GM18505 (cell line): ENCODE measurements at regions not wholly inside any gene's neighbourhood (a gene's known extent, or its start where the extent isn't known, plus 50 kb on each side); places are given as distances from the start of the nearest gene placed in this dataset.
"Not testable (repeated sequence)": the region's sequence is repeated elsewhere in the genome, so short reads cannot be mapped to it uniquely, and the experiment has no call there.

Source experiments
- ATAC-seq: cut with Tn5 transposase; IDR thresholded peaks from one replicate; pipeline ENCODE4 v1.9.1; 2021; ENCODE audit not compliant: unreplicated experiment
- POLR2A ChIP-seq: IDR thresholded peaks from 4 replicates; pipeline ENCODE4 v1.6.1; 2011; ENCODE audit warnings: borderline replicate concordance; ENCODE audit not compliant: insufficient read depth, insufficient read length; ENCODE audit errors: extremely low read depth

- ATAC-seq = no peak
- no peak for TF ChIP-seq POLR2A
These were observed 147.9 kb upstream of the DPH6 start for GRCh38 chr15:35693886-35694285.

GRCh38 chr15:35695003-35695402 lies 149.0 kb upstream of the DPH6 start:
- no peak for ATAC-seq
- TF ChIP-seq POLR2A = no peak

DNA sequence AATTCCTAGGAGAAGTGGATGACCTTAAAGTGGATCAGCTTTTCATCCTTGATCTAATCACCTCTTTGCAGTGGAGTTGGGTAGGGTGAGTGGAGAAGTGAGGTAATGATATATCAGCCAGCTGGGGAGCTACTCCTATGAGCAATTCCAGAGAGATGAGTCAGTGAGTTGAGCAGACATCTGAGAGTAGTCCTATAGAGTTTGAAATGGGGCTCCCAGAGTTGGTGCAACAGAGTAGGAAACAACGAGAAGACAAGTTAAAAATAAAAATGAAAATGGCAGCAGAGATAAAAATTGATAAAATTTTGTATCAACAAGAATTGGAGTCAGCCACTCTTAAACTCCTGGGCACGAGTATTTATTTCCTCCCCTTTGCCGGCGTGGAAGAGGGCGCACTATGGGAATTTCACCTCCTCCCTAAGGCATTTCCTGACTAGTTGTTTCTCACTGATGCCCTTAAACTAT lies 150.8 kb upstream of the DPH6 start:
- ATAC-seq = no peak

GRCh38 chr15:35697549-35698299 lies 151.8 kb upstream of the DPH6 start:
- no peak for TF ChIP-seq POLR2A
- no peak for ATAC-seq

More for the DNA sequence above, 150.8 kb upstream of the DPH6 start:
- TF ChIP-seq POLR2A = no peak

- no peak for TF ChIP-seq POLR2A
- ATAC-seq = no peak
These were observed 152.4 kb upstream of the DPH6 start for GRCh38 chr15:35698331-35698730.

- no peak for TF ChIP-seq POLR2A
- ATAC-seq = no peak
These were observed 153.1 kb upstream of the DPH6 start for GRCh38 chr15:35698966-35699575.

DNA sequence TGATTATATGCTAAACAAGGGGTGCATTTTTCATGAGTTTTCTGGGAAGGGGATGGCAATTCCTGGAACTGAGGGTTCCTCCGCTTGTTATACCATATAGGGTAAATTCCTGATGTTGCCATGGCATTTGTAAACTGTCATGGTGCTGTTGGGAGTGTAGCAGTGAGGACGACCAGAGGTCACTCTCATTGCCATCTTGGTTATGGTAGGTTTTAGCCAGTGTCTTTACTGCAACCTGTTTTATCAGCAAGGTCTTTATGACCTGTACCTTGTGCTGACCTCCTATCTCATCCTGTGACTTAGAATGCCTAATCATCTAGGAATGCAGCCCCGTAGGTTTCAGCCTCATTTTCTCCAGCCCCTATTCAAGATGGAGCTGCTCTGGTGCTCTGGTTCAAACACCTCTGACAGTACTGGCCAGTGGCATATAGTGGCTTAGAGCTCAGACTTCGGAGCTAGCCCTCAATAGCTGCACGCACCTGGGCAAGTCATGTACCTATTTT lies 154.2 kb upstream of the DPH6 start:
- not testable (repeated sequence) for ATAC-seq

DNA sequence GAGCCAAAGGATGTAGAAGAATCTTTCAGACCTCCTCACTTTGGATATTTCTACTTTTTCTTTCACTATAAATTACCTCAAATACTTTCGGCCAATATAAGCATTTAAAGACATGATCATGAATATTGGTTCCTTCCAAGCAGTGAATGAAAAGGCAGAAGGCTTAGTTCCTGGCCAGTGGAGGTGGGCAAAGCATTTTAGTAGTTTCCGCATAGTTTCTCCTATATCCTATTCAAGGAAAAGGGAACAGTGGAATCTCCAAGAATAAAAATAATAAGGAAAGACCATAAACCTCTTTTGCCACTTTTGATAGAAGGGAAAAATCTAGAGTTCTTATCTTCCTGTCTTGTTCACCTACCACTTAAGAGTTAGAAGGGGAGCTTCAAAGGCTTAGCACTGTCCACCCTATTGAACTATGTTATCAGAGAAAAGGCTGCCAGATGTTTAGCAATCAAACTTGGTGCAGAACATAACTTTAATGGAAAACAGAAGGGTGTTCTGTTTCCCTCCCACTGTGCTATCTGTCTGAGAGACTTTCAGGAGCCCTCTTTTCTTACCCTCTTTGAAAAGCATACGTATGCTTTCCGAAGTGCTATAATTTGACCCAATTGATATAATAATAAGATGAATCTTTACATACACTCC lies 155.6 kb upstream of the DPH6 start:
- no peak for TF ChIP-seq POLR2A
- ATAC-seq = no peak

- TF ChIP-seq POLR2A = no peak
- ATAC-seq = no peak
These were observed 157.1 kb upstream of the DPH6 start for GRCh38 chr15:35702946-35703495.

- no peak for TF ChIP-seq POLR2A
- no peak for ATAC-seq
These were observed 159.3 kb upstream of the DPH6 start for GRCh38 chr15:35705030-35705883.

DNA sequence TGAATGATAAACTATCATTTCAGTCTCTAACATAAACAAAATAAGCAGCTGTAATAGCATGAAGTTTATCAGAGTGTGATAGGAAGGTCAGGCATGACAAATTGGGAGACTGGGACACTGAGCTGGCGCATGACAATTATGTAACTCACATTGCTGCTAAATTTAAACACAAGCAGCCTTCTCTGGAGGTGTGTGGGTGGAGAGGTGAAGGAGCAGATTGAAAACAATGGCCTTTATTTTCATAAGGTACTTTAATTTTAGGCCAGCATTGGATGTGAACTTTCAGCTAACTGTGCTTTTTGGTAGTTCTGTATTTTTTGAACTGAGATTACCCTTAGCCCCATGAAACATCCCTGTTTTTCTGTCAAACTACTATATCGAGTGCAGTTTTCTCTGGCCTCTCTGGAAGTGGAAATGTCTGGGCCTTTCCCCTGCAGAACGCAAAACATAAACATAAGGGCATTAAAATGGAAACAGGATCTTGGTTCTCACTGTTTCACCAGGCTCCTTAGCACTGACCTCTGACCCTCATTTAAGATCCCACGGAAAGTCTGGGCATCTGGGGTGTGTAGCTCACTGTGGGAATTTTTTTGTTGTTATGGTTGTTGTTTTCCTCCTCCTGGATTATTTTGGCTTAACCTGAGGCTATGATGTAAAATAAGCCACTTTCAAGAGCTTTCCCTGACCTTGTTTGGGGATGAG lies 160.1 kb upstream of the DPH6 start:
- TF ChIP-seq POLR2A = no peak
- ATAC-seq = no peak

- no peak for ATAC-seq
- no peak for TF ChIP-seq POLR2A
These were observed 167.0 kb upstream of the DPH6 start for GRCh38 chr15:35712956-35713355.

- no peak for TF ChIP-seq POLR2A
- ATAC-seq = no peak
These were observed 167.8 kb upstream of the DPH6 start for GRCh38 chr15:35713733-35714132.

DNA sequence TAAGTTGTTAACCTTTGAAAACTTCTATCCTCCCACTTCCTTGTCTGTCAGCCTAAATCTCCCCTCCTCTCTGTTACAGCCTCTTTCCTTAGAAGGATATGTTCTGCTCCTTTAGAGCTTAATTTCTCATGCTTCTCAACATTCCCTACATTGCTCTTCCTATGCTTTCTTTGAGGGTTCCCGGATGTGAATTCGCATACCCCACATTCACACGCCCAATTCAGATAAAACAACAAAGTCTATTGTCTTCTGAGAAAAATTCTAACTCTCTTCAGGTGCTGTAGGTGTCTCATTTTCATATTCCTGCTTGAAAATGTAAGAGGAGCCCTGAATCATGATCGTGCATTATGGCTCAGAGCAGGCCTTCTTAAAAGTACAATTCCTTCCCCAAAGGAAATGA lies 171.8 kb upstream of the DPH6 start:
- no peak for ATAC-seq
- TF ChIP-seq POLR2A = no peak
